ENCODE measurements at regions not wholly inside any gene's neighbourhood (a gene's known extent, or its start where the extent isn't known, plus 50 kb on each side); places are given as distances from the start of the nearest gene placed in this dataset.
"Not testable (repeated sequence)": the region's sequence is repeated elsewhere in the genome, so short reads cannot be mapped to it uniquely, and the experiment has no call there.

DNA sequence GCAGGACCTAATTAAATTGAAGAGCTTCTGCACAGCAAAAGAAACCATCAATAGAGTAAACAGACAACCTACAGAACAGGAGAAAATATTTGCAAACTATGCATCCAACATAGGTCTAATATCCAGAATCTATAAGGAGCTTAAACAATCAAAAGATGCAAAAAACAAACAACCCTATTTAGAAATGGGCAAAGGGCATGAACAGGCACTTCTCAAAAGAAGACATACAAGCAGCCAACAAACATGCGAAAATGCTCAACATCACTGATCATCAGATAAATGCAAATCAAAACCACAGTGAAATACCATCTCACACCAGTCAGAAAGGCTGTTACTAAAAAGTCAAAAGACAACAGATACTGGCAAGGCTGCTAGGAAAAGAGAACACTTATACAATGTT, 189.2 kb downstream of the CYP26B1 start:
- TF ChIP-seq, protein P1, sequence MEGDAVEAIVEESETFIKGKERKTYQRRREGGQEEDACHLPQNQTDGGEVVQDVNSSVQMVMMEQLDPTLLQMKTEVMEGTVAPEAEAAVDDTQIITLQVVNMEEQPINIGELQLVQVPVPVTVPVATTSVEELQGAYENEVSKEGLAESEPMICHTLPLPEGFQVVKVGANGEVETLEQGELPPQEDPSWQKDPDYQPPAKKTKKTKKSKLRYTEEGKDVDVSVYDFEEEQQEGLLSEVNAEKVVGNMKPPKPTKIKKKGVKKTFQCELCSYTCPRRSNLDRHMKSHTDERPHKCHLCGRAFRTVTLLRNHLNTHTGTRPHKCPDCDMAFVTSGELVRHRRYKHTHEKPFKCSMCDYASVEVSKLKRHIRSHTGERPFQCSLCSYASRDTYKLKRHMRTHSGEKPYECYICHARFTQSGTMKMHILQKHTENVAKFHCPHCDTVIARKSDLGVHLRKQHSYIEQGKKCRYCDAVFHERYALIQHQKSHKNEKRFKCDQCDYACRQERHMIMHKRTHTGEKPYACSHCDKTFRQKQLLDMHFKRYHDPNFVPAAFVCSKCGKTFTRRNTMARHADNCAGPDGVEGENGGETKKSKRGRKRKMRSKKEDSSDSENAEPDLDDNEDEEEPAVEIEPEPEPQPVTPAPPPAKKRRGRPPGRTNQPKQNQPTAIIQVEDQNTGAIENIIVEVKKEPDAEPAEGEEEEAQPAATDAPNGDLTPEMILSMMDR (IDR thresholded peaks at IDR 0.05; ENCODE audit: insufficient read depth, low read length), result not testable (repeated sequence)
- TF ChIP-seq POLR2AphosphoS5 (IDR thresholded peaks at IDR 0.05; ENCODE audit: low read depth); GABPA (IDR thresholded peaks at IDR 0.05; ENCODE audit: low read depth); SPI1 (IDR thresholded peaks at IDR 0.05; ENCODE audit: borderline replicate concordance, low read depth): not testable (repeated sequence)
- TF ChIP-seq, protein P2, sequence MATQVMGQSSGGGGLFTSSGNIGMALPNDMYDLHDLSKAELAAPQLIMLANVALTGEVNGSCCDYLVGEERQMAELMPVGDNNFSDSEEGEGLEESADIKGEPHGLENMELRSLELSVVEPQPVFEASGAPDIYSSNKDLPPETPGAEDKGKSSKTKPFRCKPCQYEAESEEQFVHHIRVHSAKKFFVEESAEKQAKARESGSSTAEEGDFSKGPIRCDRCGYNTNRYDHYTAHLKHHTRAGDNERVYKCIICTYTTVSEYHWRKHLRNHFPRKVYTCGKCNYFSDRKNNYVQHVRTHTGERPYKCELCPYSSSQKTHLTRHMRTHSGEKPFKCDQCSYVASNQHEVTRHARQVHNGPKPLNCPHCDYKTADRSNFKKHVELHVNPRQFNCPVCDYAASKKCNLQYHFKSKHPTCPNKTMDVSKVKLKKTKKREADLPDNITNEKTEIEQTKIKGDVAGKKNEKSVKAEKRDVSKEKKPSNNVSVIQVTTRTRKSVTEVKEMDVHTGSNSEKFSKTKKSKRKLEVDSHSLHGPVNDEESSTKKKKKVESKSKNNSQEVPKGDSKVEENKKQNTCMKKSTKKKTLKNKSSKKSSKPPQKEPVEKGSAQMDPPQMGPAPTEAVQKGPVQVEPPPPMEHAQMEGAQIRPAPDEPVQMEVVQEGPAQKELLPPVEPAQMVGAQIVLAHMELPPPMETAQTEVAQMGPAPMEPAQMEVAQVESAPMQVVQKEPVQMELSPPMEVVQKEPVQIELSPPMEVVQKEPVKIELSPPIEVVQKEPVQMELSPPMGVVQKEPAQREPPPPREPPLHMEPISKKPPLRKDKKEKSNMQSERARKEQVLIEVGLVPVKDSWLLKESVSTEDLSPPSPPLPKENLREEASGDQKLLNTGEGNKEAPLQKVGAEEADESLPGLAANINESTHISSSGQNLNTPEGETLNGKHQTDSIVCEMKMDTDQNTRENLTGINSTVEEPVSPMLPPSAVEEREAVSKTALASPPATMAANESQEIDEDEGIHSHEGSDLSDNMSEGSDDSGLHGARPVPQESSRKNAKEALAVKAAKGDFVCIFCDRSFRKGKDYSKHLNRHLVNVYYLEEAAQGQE (IDR thresholded peaks at IDR 0.05; ENCODE audit: insufficient replicate concordance, low read depth), result not testable (repeated sequence)

All from HL-60 (cell line).